BE2C (cell line): ENCODE measurements at regions not wholly inside any gene's neighbourhood (a gene's known extent, or its start where the extent isn't known, plus 50 kb on each side); places are given as distances from the start of the nearest gene placed in this dataset.

ENCODE experiments used
- DNase-seq: peaks from one replicate; pipeline ENCODE4 v3.0.0-alpha.2; 2020
- H3K27me3 ChIP-seq: fragments of 250-450 bp; sonication (Bioruptor Pico); 2 replicates; pipeline ENCODE4 v1.5.1; 2020; ENCODE audit warnings: mild to moderate bottlenecking
- H3K36me3 ChIP-seq: fragments of 250-450 bp; sonication (Bioruptor Pico); 2 replicates; pipeline ENCODE4 v1.5.1; 2020; ENCODE audit warnings: mild to moderate bottlenecking
- H3K4me1 ChIP-seq: fragments of 250-450 bp; sonication (Bioruptor Pico); 2 replicates; pipeline ENCODE4 v1.5.1; 2020
- H3K4me3 ChIP-seq: 2 replicates; pipeline ENCODE4 v1.5.1; 2011; ENCODE audit warnings: low read depth, low read length
- H3K9me3 ChIP-seq: fragments of 250-450 bp; sonication (Bioruptor Pico); 2 replicates; pipeline ENCODE4 v1.5.1; 2020
- TF ChIP-seq, protein P1 (sequence below): IDR thresholded peaks from 2 replicates; pipeline ENCODE4 v1.5.1; 2012; ENCODE audit warnings: mild to moderate bottlenecking, low read depth, low read length

DNA sequence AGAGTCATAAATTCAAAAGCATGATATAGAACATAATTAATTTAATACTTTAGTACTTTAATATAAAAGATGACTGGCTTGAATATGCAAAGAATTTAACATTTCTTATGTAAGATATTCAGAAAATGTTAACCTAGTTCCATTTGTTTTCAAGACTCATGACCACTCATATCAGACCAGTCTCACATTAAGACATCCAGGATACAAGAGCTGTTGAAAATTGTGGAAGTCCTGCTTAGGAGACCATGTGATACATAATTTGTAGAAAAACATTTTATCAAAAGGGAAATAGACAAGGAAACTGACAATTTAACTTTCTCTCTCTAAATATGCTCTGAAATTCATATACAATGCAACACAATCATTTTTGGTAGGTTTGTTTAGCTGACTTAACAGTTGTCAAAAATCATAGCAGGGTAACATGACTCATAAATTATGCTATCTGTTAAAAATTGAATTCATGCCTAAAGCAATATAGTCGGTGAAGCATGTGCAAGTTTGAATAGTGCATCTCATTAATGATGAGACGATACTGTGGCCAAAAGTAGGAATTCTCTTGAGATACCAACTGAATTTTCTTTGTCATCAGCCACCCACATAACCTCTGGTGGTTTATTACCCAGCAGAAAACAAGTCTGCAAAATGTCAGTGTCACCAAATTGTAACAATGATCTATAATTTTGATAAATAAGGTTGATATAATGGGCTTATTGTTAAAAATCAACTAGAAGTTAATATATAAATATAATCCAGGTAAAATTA is 211.4 kb downstream of the GASK1B start:
- H3K4me1 ChIP-seq = peaks cover 3% of the 10 kb centered on the region; the same call in 1 of the 2 replicates
- H3K27me3 ChIP-seq = no peaks in the 10 kb centered on the region
- peak; percentile 11 for DNase-seq
- TF ChIP-seq, protein P1, sequence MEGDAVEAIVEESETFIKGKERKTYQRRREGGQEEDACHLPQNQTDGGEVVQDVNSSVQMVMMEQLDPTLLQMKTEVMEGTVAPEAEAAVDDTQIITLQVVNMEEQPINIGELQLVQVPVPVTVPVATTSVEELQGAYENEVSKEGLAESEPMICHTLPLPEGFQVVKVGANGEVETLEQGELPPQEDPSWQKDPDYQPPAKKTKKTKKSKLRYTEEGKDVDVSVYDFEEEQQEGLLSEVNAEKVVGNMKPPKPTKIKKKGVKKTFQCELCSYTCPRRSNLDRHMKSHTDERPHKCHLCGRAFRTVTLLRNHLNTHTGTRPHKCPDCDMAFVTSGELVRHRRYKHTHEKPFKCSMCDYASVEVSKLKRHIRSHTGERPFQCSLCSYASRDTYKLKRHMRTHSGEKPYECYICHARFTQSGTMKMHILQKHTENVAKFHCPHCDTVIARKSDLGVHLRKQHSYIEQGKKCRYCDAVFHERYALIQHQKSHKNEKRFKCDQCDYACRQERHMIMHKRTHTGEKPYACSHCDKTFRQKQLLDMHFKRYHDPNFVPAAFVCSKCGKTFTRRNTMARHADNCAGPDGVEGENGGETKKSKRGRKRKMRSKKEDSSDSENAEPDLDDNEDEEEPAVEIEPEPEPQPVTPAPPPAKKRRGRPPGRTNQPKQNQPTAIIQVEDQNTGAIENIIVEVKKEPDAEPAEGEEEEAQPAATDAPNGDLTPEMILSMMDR = no peak
- no peaks in the 10 kb centered on the region for H3K36me3 ChIP-seq
- no peak overlapping the region for H3K4me3 ChIP-seq
- no peaks in the 10 kb centered on the region for H3K9me3 ChIP-seq

DNA sequence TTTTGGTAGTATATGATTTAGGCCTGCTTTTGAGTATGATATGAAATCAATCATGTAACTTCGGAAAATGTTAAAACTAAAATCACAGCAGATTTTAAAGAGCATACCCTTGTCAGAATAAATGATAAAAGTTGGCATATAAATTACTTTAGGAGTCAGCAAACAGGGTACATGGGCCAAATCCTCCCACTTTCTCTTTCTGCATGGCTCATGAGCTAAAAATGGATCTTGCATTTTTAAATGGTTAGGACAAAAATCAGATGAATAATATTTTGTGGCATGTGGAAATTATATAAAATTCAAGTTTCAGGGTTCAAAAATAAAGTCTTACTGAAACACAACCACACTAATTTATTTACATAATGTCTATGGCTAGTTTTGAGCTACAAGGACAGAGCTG is 214.9 kb downstream of the GASK1B start:
- TF ChIP-seq, protein P1 = no peak
- Histone ChIP-seq H3K4me1 (peaks cover 3% of the 10 kb centered on the region; the same call in 1 of the 2 replicates), H3K4me3 (no peak overlapping the region), H3K36me3 (no peaks in the 10 kb centered on the region), H3K27me3 (no peaks in the 10 kb centered on the region), H3K9me3 (no peaks in the 10 kb centered on the region)
- DNase-seq = no peak

DNA sequence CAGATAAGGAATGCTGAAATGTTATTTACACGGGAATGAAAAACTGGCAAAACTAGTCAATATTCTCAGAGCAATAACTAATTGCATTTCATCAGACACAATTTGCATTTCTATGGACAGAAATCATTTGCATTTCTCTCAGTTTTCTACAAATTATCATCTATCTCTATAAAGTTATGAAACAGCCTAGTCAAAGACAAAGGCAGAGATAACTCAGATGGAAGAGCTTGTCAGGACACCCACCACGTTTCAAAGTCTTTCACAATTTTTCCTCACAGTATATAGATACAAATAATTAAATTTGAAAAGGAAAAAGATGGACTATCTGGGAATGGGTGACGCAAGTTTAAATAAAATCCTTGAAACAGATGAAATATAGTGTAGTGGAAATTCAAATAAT is 230.8 kb downstream of the GASK1B start:
- Histone ChIP-seq H3K4me3 (no peak overlapping the region), H3K27me3 (no peaks in the 10 kb centered on the region), H3K4me1 (no peaks in the 10 kb centered on the region), H3K36me3 (no peaks in the 10 kb centered on the region), H3K9me3 (no peaks in the 10 kb centered on the region)
- TF ChIP-seq, protein P1 = no peak
- DNase-seq = no peak

DNA sequence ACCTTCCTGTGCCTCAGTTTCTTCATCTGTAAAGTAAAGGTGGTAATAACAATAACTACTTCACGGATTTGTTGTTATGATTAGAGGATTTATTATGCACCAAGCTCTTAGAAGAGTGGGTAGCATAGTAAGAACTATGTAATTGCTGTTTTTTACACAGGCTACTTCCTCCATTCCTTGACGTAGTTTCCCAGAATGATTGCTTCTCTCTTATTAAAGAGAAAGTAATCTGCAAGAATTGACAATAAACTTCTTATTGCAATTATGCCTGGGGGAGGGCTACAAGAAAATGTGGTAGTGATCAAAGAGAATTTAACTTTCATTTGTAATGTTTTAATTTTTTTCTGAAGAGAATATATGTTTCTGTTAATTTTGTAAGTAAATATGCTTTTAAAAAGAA is 238.7 kb downstream of the GASK1B start:
- no peaks in the 10 kb centered on the region for H3K27me3 ChIP-seq
- H3K4me3 ChIP-seq = no peak overlapping the region
- no peaks in the 10 kb centered on the region for H3K9me3 ChIP-seq
- TF ChIP-seq, protein P1 = no peak
- no peaks in the 10 kb centered on the region for H3K36me3 ChIP-seq
- H3K4me1 ChIP-seq = no peaks in the 10 kb centered on the region
- DNase-seq = no peak

DNA sequence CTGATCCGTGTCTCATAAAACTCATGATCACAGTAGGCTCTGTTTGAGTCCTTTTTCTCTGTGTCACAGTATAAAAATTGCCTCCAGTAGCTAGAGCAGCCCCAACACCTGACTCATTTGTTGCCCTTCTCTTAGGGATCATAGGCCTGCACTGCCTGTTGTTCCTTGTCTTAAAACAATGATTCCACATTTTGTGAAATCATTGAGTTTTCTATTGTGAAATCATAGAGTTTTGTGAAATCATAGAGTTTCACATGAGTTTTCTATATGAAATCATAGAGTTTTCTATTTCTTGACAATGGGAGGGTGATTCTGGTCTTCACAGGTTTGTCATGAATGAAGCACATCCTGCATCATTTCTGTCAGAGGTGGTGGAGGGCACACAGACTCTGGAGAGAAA is 239.9 kb downstream of the GASK1B start:
- no peaks in the 10 kb centered on the region for H3K9me3 ChIP-seq
- no peaks in the 10 kb centered on the region for H3K27me3 ChIP-seq
- no peak overlapping the region for H3K4me3 ChIP-seq
- H3K36me3 ChIP-seq = no peaks in the 10 kb centered on the region
- no peaks in the 10 kb centered on the region for H3K4me1 ChIP-seq
- DNase-seq = no peak
- TF ChIP-seq, protein P1 = no peak

DNA sequence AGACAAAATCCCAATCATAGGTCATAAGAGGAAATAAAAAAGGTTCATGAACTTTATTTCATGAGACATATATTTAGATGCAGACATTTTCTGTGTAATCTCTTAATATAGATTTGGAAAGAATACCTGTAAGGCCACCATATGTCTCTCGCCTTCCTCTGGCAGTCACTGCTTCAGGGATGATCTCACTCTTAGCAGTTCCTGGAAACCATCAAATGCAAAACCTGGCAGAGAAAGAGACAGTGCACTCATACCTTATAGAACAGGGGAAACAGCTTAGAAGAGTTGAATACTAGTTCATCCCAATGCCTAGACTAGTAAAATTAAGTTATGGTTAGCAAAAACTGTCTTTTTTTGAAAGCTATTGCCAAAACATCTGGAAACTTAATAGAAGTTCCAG is 243.3 kb downstream of the GASK1B start:
- Histone ChIP-seq H3K4me3 (no peak overlapping the region), H3K4me1 (no peaks in the 10 kb centered on the region), H3K36me3 (no peaks in the 10 kb centered on the region), H3K27me3 (no peaks in the 10 kb centered on the region), H3K9me3 (no peaks in the 10 kb centered on the region)
- TF ChIP-seq, protein P1 = no peak
- no peak for DNase-seq
